GM06990 (cell line): ENCODE measurements at regions not wholly inside any gene's neighbourhood (a gene's known extent, or its start where the extent isn't known, plus 50 kb on each side); places are given as distances from the start of the nearest gene placed in this dataset.
A peak's percentile ranks its signal among the peaks of the same experiment; 100 is the strongest.

Experiments used
- DNase-seq: peaks from one replicate; pipeline ENCODE4 v3.0.0-alpha.2; 2011; ENCODE audit not compliant: insufficient read length; ENCODE audit errors: extremely low read depth
- H3K27me3 ChIP-seq: replicated peaks from 2 replicates; pipeline ENCODE4 v1.6.0; 2011; ENCODE audit warnings: low read length; ENCODE audit not compliant: control insufficient read depth, insufficient read depth
- H3K36me3 ChIP-seq: 2 replicates; pipeline ENCODE4 v1.5.1; 2011; ENCODE audit warnings: low read length; ENCODE audit not compliant: control insufficient read depth, insufficient read depth
- H3K4me3 ChIP-seq: replicated peaks from 2 replicates; pipeline ENCODE4 v1.5.1; 2011; ENCODE audit warnings: low read depth, mild to moderate bottlenecking, control low read depth, low read length
- CTCF ChIP-seq: IDR thresholded peaks from 2 replicates; pipeline ENCODE4 v1.5.1; 2011; ENCODE audit warnings: low read length, control low read depth, mild to moderate bottlenecking, inconsistent platforms; ENCODE audit not compliant: insufficient read depth, poor library complexity, severe bottlenecking

GRCh38 chr2:235265348-235265965 is 228.4 kb upstream of the AGAP1 start:
- no peak for TF ChIP-seq CTCF
- Histone ChIP-seq H3K4me3 (no peak overlapping the region), H3K27me3 (no peaks in the 10 kb centered on the region), H3K36me3 (no peaks in the 10 kb centered on the region)
- DNase-seq, result no peak

- Histone ChIP-seq H3K27me3 (no peaks in the 10 kb centered on the region), H3K36me3 (no peaks in the 10 kb centered on the region), H3K4me3 (no peak overlapping the region)
- no peak for DNase-seq
- no peak for TF ChIP-seq CTCF
Measured at GRCh38 chr2:235267251-235267650, 226.6 kb upstream of the AGAP1 start.

- Histone ChIP-seq H3K27me3 (no peaks in the 10 kb centered on the region), H3K4me3 (no peak overlapping the region), H3K36me3 (no peaks in the 10 kb centered on the region)
- no peak for TF ChIP-seq CTCF
- DNase-seq, result no peak
Measured at GRCh38 chr2:235268535-235268934, 225.3 kb upstream of the AGAP1 start.

GRCh38 chr2:235270291-235270690 is 223.6 kb upstream of the AGAP1 start:
- TF ChIP-seq CTCF, result no peak
- no peaks in the 10 kb centered on the region for H3K27me3 ChIP-seq
- no peaks in the 10 kb centered on the region for H3K36me3 ChIP-seq
- peak; percentile 35 for DNase-seq
- no peak overlapping the region for H3K4me3 ChIP-seq

- H3K4me3 ChIP-seq, result no peak overlapping the region
- H3K27me3 ChIP-seq, result no peaks in the 10 kb centered on the region
Measured at GRCh38 chr2:235270956-235271355, 222.9 kb upstream of the AGAP1 start.

More at GRCh38 chr2:235270956-235271355, 222.9 kb upstream of the AGAP1 start:
- TF ChIP-seq CTCF, result no peak
- peak; percentile 59 for DNase-seq
- H3K36me3 ChIP-seq, result no peaks in the 10 kb centered on the region
